T-helper 1 cell treated with Interleukin-12 subunit alpha and Interleukin-12 subunit beta and Interleukin-4 antibody, amounts not matched to agents 30 ng/mL and 1 ng/mL, for 36 hours (primary cell): ENCODE measurements at regions not wholly inside any gene's neighbourhood (a gene's known extent, or its start where the extent isn't known, plus 50 kb on each side); places are given as distances from the start of the nearest gene placed in this dataset.
"Not testable (repeated sequence)": the region's sequence is repeated elsewhere in the genome, so short reads cannot be mapped to it uniquely, and the experiment has no call there.

Experiments
- intact Hi-C: fragments of 100-400 bp; cut with micrococcal nuclease; formaldehyde crosslinking; loops from one replicate; pipeline ENCODE4 v1.15.1; 2024

- intact Hi-C loops: no loop called here
Observed at GRCh38 chr2:36235882-36236281, 119.7 kb upstream of the CRIM1 start.

GRCh38 chr2:36235426-36235825, 120.2 kb upstream of the CRIM1 start:
- intact Hi-C loops: no loop called here

GRCh38 chr2:36223259-36223658, 132.3 kb upstream of the CRIM1 start:
- intact Hi-C loops: no loop called here

GRCh38 chr2:36222485-36222884, 133.1 kb upstream of the CRIM1 start:
- intact Hi-C loops: no loop called here

GRCh38 chr2:36214691-36215090, 140.9 kb upstream of the CRIM1 start:
- intact Hi-C loops: no loop called here

- intact Hi-C loops: no loop called here
Observed at GRCh38 chr2:36203366-36203765, 152.2 kb upstream of the CRIM1 start.

GRCh38 chr2:36197181-36197971, 158.2 kb upstream of the CRIM1 start:
- intact Hi-C loops: no loop called here

- intact Hi-C loops: no loop called here
Observed at GRCh38 chr2:36193680-36194079, 161.9 kb upstream of the CRIM1 start.

GRCh38 chr2:36192983-36193382, 162.6 kb upstream of the CRIM1 start:
- intact Hi-C loops: no loop called here

- intact Hi-C loops: no loop called here
Observed at GRCh38 chr2:36190097-36190496, 165.5 kb upstream of the CRIM1 start.

GRCh38 chr2:36185624-36186023, 170.0 kb upstream of the CRIM1 start:
- intact Hi-C loops: no loop called here

GRCh38 chr2:36184848-36185247, 170.7 kb upstream of the CRIM1 start:
- intact Hi-C loops: no loop called here

GRCh38 chr2:36180789-36181482, 174.6 kb upstream of the CRIM1 start:
- intact Hi-C loops: not testable (repeated sequence)

GRCh38 chr2:36180293-36180692, 175.3 kb upstream of the CRIM1 start:
- intact Hi-C loops: not testable (repeated sequence)

GRCh38 chr2:36179668-36180269, 175.8 kb upstream of the CRIM1 start:
- intact Hi-C loops: not testable (repeated sequence)

- intact Hi-C loops: no loop called here
Observed at GRCh38 chr2:36178384-36178783, 177.2 kb upstream of the CRIM1 start.

- intact Hi-C loops: no loop called here
Observed at GRCh38 chr2:36177282-36177681, 178.3 kb upstream of the CRIM1 start.

GRCh38 chr2:36174920-36175319, 180.7 kb upstream of the CRIM1 start:
- intact Hi-C loops: no loop called here

- intact Hi-C loops: no loop called here
Observed at GRCh38 chr2:36173760-36174404, 181.7 kb upstream of the CRIM1 start.

- intact Hi-C loops: no loop called here
Observed at GRCh38 chr2:36172824-36173223, 182.8 kb upstream of the CRIM1 start.

GRCh38 chr2:36170805-36171204, 184.8 kb upstream of the CRIM1 start:
- intact Hi-C loops: no loop called here

- intact Hi-C loops: no loop called here
Observed at GRCh38 chr2:36169843-36170242, 185.7 kb upstream of the CRIM1 start.
